H9 (cell line): ENCODE measurements at regions not wholly inside any gene's neighbourhood (a gene's known extent, or its start where the extent isn't known, plus 50 kb on each side); places are given as distances from the start of the nearest gene placed in this dataset.

ENCODE experiments used
- DNase-seq: peaks from one replicate; pipeline ENCODE4 v3.0.0-alpha.2; 2017
- H2AFZ ChIP-seq: one replicate; pipeline ENCODE4 v1.6.1; 2013; ENCODE audit warnings: mild to moderate bottlenecking, low read length, control low read depth, moderate library complexity
- H2AK5ac ChIP-seq: 2 replicates; pipeline ENCODE4 v1.6.1; 2013; ENCODE audit warnings: low read length, control low read depth, mixed read lengths; ENCODE audit not compliant: insufficient read length
- H2BK120ac ChIP-seq: one replicate; pipeline ENCODE4 v1.6.1; 2013; ENCODE audit warnings: low read depth, mild to moderate bottlenecking, low read length, control low read depth, inconsistent platforms; ENCODE audit not compliant: poor library complexity, severe bottlenecking
- H2BK12ac ChIP-seq: 2 replicates; pipeline ENCODE4 v1.6.1; 2013; ENCODE audit warnings: low read length, control low read depth, mixed read lengths, low read depth; ENCODE audit not compliant: insufficient read length
- H2BK15ac ChIP-seq: 2 replicates; pipeline ENCODE4 v1.6.1; 2013; ENCODE audit warnings: low read depth, low read length, control low read depth
- H2BK20ac ChIP-seq: one replicate; pipeline ENCODE4 v1.6.1; 2013; ENCODE audit warnings: low read depth, mild to moderate bottlenecking, low read length, control low read depth, inconsistent platforms; ENCODE audit not compliant: poor library complexity, severe bottlenecking
- H2BK5ac ChIP-seq: 2 replicates; pipeline ENCODE4 v1.6.1; 2013; ENCODE audit warnings: low read length, control low read depth, mixed read lengths; ENCODE audit not compliant: insufficient read length
- H3K14ac ChIP-seq: 2 replicates; pipeline ENCODE4 v1.6.1; 2013; ENCODE audit warnings: low read length, control low read depth; ENCODE audit not compliant: insufficient read depth
- H3K18ac ChIP-seq: 2 replicates; pipeline ENCODE4 v1.6.1; 2013; ENCODE audit warnings: low read depth, mild to moderate bottlenecking, mixed read lengths, low read length, control low read depth; ENCODE audit not compliant: insufficient read length
- H3K23ac ChIP-seq: 2 replicates; pipeline ENCODE4 v1.6.1; 2013; ENCODE audit warnings: low read length, control low read depth, mixed read lengths, low read depth; ENCODE audit not compliant: insufficient read length
- H3K23me2 ChIP-seq: 2 replicates; pipeline ENCODE4 v1.6.1; 2013; ENCODE audit warnings: low read depth, mild to moderate bottlenecking, mixed read lengths, low read length, control low read depth; ENCODE audit not compliant: insufficient read length, poor library complexity, severe bottlenecking
- H3K27ac ChIP-seq: 2 replicates; pipeline ENCODE4 v1.5.1; 2013; ENCODE audit warnings: low read length, control low read depth, mixed read lengths, low read depth; ENCODE audit not compliant: insufficient read length
- H3K27me3 ChIP-seq: 2 replicates; pipeline ENCODE4 v1.6.1; 2013; ENCODE audit warnings: low read length, control low read depth, inconsistent platforms; ENCODE audit not compliant: insufficient read depth
- H3K4ac ChIP-seq: 2 replicates; pipeline ENCODE4 v1.6.1; 2013; ENCODE audit warnings: low read depth, mild to moderate bottlenecking, control low read depth, inconsistent platforms, low read length, moderate library complexity
- H3K4me1 ChIP-seq: 2 replicates; pipeline ENCODE4 v1.6.1; 2013; ENCODE audit warnings: low read length, control low read depth, inconsistent platforms; ENCODE audit not compliant: insufficient read depth
- H3K4me2 ChIP-seq: 2 replicates; pipeline ENCODE4 v1.6.1; 2013; ENCODE audit warnings: low read length, control low read depth, mixed read lengths; ENCODE audit not compliant: insufficient read length, insufficient read depth
- H3K56ac ChIP-seq: 2 replicates; pipeline ENCODE4 v1.6.1; 2013; ENCODE audit warnings: low read depth, mild to moderate bottlenecking, mixed read lengths, low read length, control low read depth; ENCODE audit not compliant: insufficient read length
- H3K79me1 ChIP-seq: 2 replicates; pipeline ENCODE4 v1.6.1; 2013; ENCODE audit warnings: low read depth, mild to moderate bottlenecking, moderate library complexity, low read length, control low read depth, inconsistent platforms; ENCODE audit not compliant: insufficient read depth, poor library complexity, severe bottlenecking
- H3K79me2 ChIP-seq: 2 replicates; pipeline ENCODE4 v1.6.1; 2013; ENCODE audit warnings: low read length, control low read depth, inconsistent platforms; ENCODE audit not compliant: insufficient read depth
- H3K9ac ChIP-seq: 2 replicates; pipeline ENCODE4 v1.6.1; 2013; ENCODE audit warnings: low read length, control low read depth, mixed read lengths; ENCODE audit not compliant: insufficient read length; ENCODE audit errors: extremely low read depth
- H3K9me3 ChIP-seq: one replicate; pipeline ENCODE4 v1.6.1; 2013; ENCODE audit warnings: low read depth, low read length, inconsistent platforms; ENCODE audit not compliant: control insufficient read depth
- H3T11ph ChIP-seq: one replicate; pipeline ENCODE4 v1.6.1; 2013; ENCODE audit warnings: mild to moderate bottlenecking, low read length, control low read depth, inconsistent platforms
- H4K20me1 ChIP-seq: one replicate; pipeline ENCODE4 v1.6.1; 2013; ENCODE audit not compliant: control insufficient read depth, insufficient read length, insufficient read depth
- H4K5ac ChIP-seq: 2 replicates; pipeline ENCODE4 v1.6.1; 2013; ENCODE audit warnings: low read depth, mild to moderate bottlenecking, mixed read lengths, low read length, control low read depth; ENCODE audit not compliant: insufficient read length
- H4K8ac ChIP-seq: replicated peaks from 2 replicates; pipeline ENCODE4 v1.6.1; 2013; ENCODE audit warnings: low read length, control low read depth, mixed read lengths, low read depth; ENCODE audit not compliant: insufficient read length
- H4K91ac ChIP-seq: 2 replicates; pipeline ENCODE4 v1.6.1; 2013; ENCODE audit warnings: low read depth, mild to moderate bottlenecking, moderate library complexity, mixed read lengths, low read length, control low read depth; ENCODE audit not compliant: insufficient read length
- H3K27ac Mint-ChIP-seq, 3 experiments: 2 replicates in 2 of 3; 3 replicates in 1 of 3; pipeline ENCODE4 v1.8.0; 2020 to 2021; ENCODE audit warnings: mixed read lengths in 3 of 3, mild to moderate bottlenecking in 1 of 3, moderate library complexity in 1 of 3
- H3K27me3 Mint-ChIP-seq: 2 replicates; pipeline ENCODE4 v1.8.0; 2021; ENCODE audit warnings: low read depth, mild to moderate bottlenecking, moderate library complexity, mixed read lengths
- H3K36me3 Mint-ChIP-seq, 3 experiments: 2 replicates in 2 of 3; 3 replicates in 1 of 3; pipeline ENCODE4 v1.8.0; 2020 to 2021; ENCODE audit warnings: low read depth in 3 of 3, mixed read lengths in 3 of 3; ENCODE audit not compliant: insufficient read depth in 1 of 3
- H3K4me1 Mint-ChIP-seq, 2 experiments: 2 replicates each; pipeline ENCODE4 v1.8.0; 2020; ENCODE audit warnings: mixed read lengths in 2 of 2
- H3K4me3 Mint-ChIP-seq, 2 experiments: 2 replicates in 1 of 2; 3 replicates in 1 of 2; pipeline ENCODE4 v1.8.0; 2020 to 2021; ENCODE audit warnings: mild to moderate bottlenecking in 2 of 2, mixed read lengths in 2 of 2, moderate library complexity in 1 of 2
- H3K9me3 Mint-ChIP-seq, 2 experiments: 2 replicates in 1 of 2; 3 replicates in 1 of 2; pipeline ENCODE4 v1.8.0; 2020; ENCODE audit warnings: mild to moderate bottlenecking in 2 of 2, mixed read lengths in 2 of 2, moderate library complexity in 1 of 2
- WGBS: extraction: QIAGEN DNeasy Blood & Tissue Kit; methylation state at CpG from one replicate; pipeline ENCODE4 v1.1.7; 2013; ENCODE audit warnings: missing lambda C conversion rate, low lambda C conversion rate, mixed read lengths; ENCODE audit not compliant: insufficient read length; ENCODE audit errors: extremely low coverage; 5-methylcytosine and 5-hydroxymethylcytosine counted together
- TF ChIP-seq, protein P1 (sequence below): fragments of 200-600 bp; sonication (generic); conservative IDR thresholded peaks from 3 replicates; pipeline ENCODE4 v1.8.0; 2021; ENCODE audit warnings: antibody characterized with exemption, mild to moderate bottlenecking

- H3K4me3 Mint-ChIP-seq, result no peak overlapping the region
- Histone ChIP-seq H3K23ac (no peak overlapping the region), H2AK5ac (no peak overlapping the region), H2AFZ (no peak overlapping the region), H3K9me3 (no peaks in the 10 kb centered on the region), H2BK120ac (no peak overlapping the region), H2BK20ac (no peak overlapping the region), H3K23me2 (no peaks in the 10 kb centered on the region), H2BK15ac (no peak overlapping the region), H3K79me2 (no peaks in the 10 kb centered on the region), H2BK5ac (no peak overlapping the region), H3K79me1 (no peaks in the 10 kb centered on the region), H3T11ph (no peak overlapping the region), H3K14ac (no peak overlapping the region), H3K4me2 (no peak overlapping the region), H3K27ac (no peak overlapping the region), H2BK12ac (no peak overlapping the region), H3K4me1 (no peaks in the 10 kb centered on the region), H3K56ac (no peak overlapping the region), H4K91ac (no peak overlapping the region), H3K18ac (no peak overlapping the region), H3K27me3 (no peaks in the 10 kb centered on the region), H4K5ac (no peak overlapping the region), H3K4ac (no peak overlapping the region), H4K20me1 (no peaks in the 10 kb centered on the region), H3K9ac (no peak overlapping the region), H4K8ac (no peak overlapping the region)
- H3K9me3 Mint-ChIP-seq, result peaks cover 4% of the 10 kb centered on the region in 2 experiments; a peak in 3 of 5 replicates
- WGBS, result no CpG with 5 or more reads among the region's 7 CpGs
- TF ChIP-seq, protein P1, sequence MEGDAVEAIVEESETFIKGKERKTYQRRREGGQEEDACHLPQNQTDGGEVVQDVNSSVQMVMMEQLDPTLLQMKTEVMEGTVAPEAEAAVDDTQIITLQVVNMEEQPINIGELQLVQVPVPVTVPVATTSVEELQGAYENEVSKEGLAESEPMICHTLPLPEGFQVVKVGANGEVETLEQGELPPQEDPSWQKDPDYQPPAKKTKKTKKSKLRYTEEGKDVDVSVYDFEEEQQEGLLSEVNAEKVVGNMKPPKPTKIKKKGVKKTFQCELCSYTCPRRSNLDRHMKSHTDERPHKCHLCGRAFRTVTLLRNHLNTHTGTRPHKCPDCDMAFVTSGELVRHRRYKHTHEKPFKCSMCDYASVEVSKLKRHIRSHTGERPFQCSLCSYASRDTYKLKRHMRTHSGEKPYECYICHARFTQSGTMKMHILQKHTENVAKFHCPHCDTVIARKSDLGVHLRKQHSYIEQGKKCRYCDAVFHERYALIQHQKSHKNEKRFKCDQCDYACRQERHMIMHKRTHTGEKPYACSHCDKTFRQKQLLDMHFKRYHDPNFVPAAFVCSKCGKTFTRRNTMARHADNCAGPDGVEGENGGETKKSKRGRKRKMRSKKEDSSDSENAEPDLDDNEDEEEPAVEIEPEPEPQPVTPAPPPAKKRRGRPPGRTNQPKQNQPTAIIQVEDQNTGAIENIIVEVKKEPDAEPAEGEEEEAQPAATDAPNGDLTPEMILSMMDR, result no peak
- peaks cover 0 to 4% (median 0%) of the 10 kb centered on the region in 3 experiments; a peak in 2 of 7 replicates for H3K36me3 Mint-ChIP-seq
- no peak overlapping the region for H3K27ac Mint-ChIP-seq
- no peaks in the 10 kb centered on the region for H3K27me3 Mint-ChIP-seq
- no peak for DNase-seq
- peaks cover 0 to 4% of the 10 kb centered on the region in 2 experiments; a peak in 2 of 4 replicates for H3K4me1 Mint-ChIP-seq
These were observed 361.3 kb upstream of the GBE1 start for GRCh38 chr3:82122554-82123345.
